NCI-H187 treated with DMSO at 0.1 percent for 48 hours (cell line): ENCODE measurements at regions not wholly inside any gene's neighbourhood (a gene's known extent, or its start where the extent isn't known, plus 50 kb on each side); places are given as distances from the start of the nearest gene placed in this dataset.

Source experiments
- DNase-seq: peaks from one replicate; lab custom pipeline; 2025; lab: John Stamatoyannopoulos, UW

- no peak for DNase-seq
These were observed 78.7 kb upstream of the DRD2 start for GRCh38 chr11:113553915-113554314.

GRCh38 chr11:113553235-113553634, 78.0 kb upstream of the DRD2 start:
- no peak for DNase-seq

GRCh38 chr11:113552271-113552670, 77.1 kb upstream of the DRD2 start:
- DNase-seq = no peak

GRCh38 chr11:113551645-113552044, 76.4 kb upstream of the DRD2 start:
- no peak for DNase-seq

GRCh38 chr11:113549611-113550578, 74.7 kb upstream of the DRD2 start:
- peak; percentile 96 for DNase-seq

GRCh38 chr11:113549061-113549460, 73.9 kb upstream of the DRD2 start:
- DNase-seq = no peak

GRCh38 chr11:113547739-113548138, 72.5 kb upstream of the DRD2 start:
- no peak for DNase-seq

- no peak for DNase-seq
These were observed 71.7 kb upstream of the DRD2 start for GRCh38 chr11:113546757-113547507.

- no peak for DNase-seq
These were observed 67.2 kb upstream of the DRD2 start for GRCh38 chr11:113542420-113542819.

GRCh38 chr11:113540416-113541330, 65.5 kb upstream of the DRD2 start:
- no peak for DNase-seq

GRCh38 chr11:113538451-113539412, 63.5 kb upstream of the DRD2 start:
- DNase-seq = peak; percentile 30

- no peak for DNase-seq
These were observed 59.4 kb upstream of the DRD2 start for GRCh38 chr11:113534625-113535024.

GRCh38 chr11:113533425-113533698, 58.2 kb upstream of the DRD2 start:
- DNase-seq = no peak

- DNase-seq = no peak
These were observed 57.7 kb upstream of the DRD2 start for GRCh38 chr11:113532697-113533424.

GRCh38 chr11:113531575-113532451, 56.6 kb upstream of the DRD2 start:
- no peak for DNase-seq

GRCh38 chr11:113531083-113531482, 55.9 kb upstream of the DRD2 start:
- no peak for DNase-seq

- no peak for DNase-seq
These were observed 54.4 kb upstream of the DRD2 start for GRCh38 chr11:113529606-113530005.

GRCh38 chr11:113528982-113529381, 53.8 kb upstream of the DRD2 start:
- no peak for DNase-seq

- DNase-seq = no peak
These were observed 51.3 kb upstream of the DRD2 start for GRCh38 chr11:113526521-113526920.
